Liver (tissue), 8 donors: ENCODE measurements at regions not wholly inside any gene's neighbourhood (a gene's known extent, or its start where the extent isn't known, plus 50 kb on each side); places are given as distances from the start of the nearest gene placed in this dataset.

Source experiments
- DNase-seq: peaks from one replicate; pipeline ENCODE4 v3.0.0-alpha.2; 2017; ENCODE audit warnings: low spot score
- H3K27ac ChIP-seq, 2 donors: one replicate each; pipeline ENCODE4 v1.7.0; 2013; ENCODE audit warnings: inconsistent platforms in 2 of 2, low read length in 2 of 2, control low read depth in 1 of 2, low read depth in 1 of 2, mild to moderate bottlenecking in 1 of 2
- H3K27me3 ChIP-seq, 4 donors: one replicate each; pipeline versions ENCODE4 v1.6.1 to v1.7.0; 2013; ENCODE audit warnings: low read length in 3 of 4, inconsistent platforms in 1 of 4, mild to moderate bottlenecking in 1 of 4, moderate library complexity in 1 of 4; ENCODE audit not compliant: control insufficient read depth in 4 of 4, insufficient read depth in 4 of 4
- H3K36me3 ChIP-seq, 4 donors: one replicate each; pipeline versions ENCODE4 v1.6.1 to v1.7.0; 2013; ENCODE audit warnings: low read length in 3 of 4, mild to moderate bottlenecking in 3 of 4, low read depth in 1 of 4, moderate library complexity in 1 of 4; ENCODE audit not compliant: control insufficient read depth in 4 of 4, insufficient read depth in 3 of 4
- H3K4me1 ChIP-seq, 4 donors: one replicate each; pipeline versions ENCODE4 v1.6.1 to v1.7.0; 2013; ENCODE audit warnings: low read length in 3 of 4, mild to moderate bottlenecking in 3 of 4, moderate library complexity in 1 of 4; ENCODE audit not compliant: control insufficient read depth in 4 of 4, insufficient read depth in 4 of 4
- H3K4me3 ChIP-seq, 3 donors: one replicate each; pipeline versions ENCODE4 v1.6.1 to v1.7.0; 2013; ENCODE audit warnings: low read length in 3 of 3, control low read depth in 1 of 3, low read depth in 1 of 3, mild to moderate bottlenecking in 1 of 3
- H3K9ac ChIP-seq, 2 donors: one replicate each; pipeline ENCODE4 v1.7.0; 2013; ENCODE audit warnings: low read length in 2 of 2, mild to moderate bottlenecking in 2 of 2, moderate library complexity in 2 of 2, control low read depth in 1 of 2, low read depth in 1 of 2
- H3K9me3 ChIP-seq, 4 donors: one replicate each; pipeline versions ENCODE4 v1.6.1 to v1.7.0; 2013; ENCODE audit warnings: low read length in 3 of 4; ENCODE audit not compliant: control insufficient read depth in 4 of 4
- EGR1 ChIP-seq, 2 donors: IDR thresholded peaks; 2 replicates each; pipeline ENCODE4 v1.6.1; 2016 to 2018; ENCODE audit warnings: antibody characterized with exemption in 2 of 2, low read depth in 2 of 2
- FOXA1 ChIP-seq: IDR thresholded peaks from 2 replicates; pipeline ENCODE4 v1.6.1; 2016; ENCODE audit warnings: antibody characterized with exemption
- FOXA2 ChIP-seq: IDR thresholded peaks from 2 replicates; pipeline ENCODE4 v1.6.1; 2016; ENCODE audit warnings: antibody characterized with exemption
- GABPA ChIP-seq, 2 donors: IDR thresholded peaks in 1 of 2; conservative IDR thresholded peaks in 1 of 2; 2 replicates each; pipeline ENCODE4 v1.6.1; 2016; ENCODE audit warnings: antibody characterized with exemption in 2 of 2, mild to moderate bottlenecking in 1 of 2, moderate library complexity in 1 of 2
- HNF4A ChIP-seq, 2 donors: conservative IDR thresholded peaks; 2 replicates each; pipeline ENCODE4 v1.6.1; 2016; ENCODE audit warnings: antibody characterized with exemption in 2 of 2, mild to moderate bottlenecking in 2 of 2
- HNF4G ChIP-seq: IDR thresholded peaks from 2 replicates; pipeline ENCODE4 v1.6.1; 2016; ENCODE audit warnings: antibody characterized with exemption
- JUND ChIP-seq, 2 donors: IDR thresholded peaks; 2 replicates each; pipeline ENCODE4 v1.6.1; 2016; ENCODE audit warnings: antibody characterized with exemption in 2 of 2
- NR2F2 ChIP-seq: IDR thresholded peaks from 2 replicates; pipeline ENCODE4 v1.6.1; 2016; ENCODE audit warnings: antibody characterized with exemption
- RAD21 ChIP-seq, 2 donors: IDR thresholded peaks; 2 replicates each; pipeline ENCODE4 v1.6.1; 2016; ENCODE audit warnings: antibody characterized with exemption in 2 of 2, mild to moderate bottlenecking in 2 of 2
- RXRA ChIP-seq, 2 donors: IDR thresholded peaks; 2 replicates each; pipeline ENCODE4 v1.6.1; 2017 to 2018; ENCODE audit warnings: antibody characterized with exemption in 2 of 2, mild to moderate bottlenecking in 1 of 2
- SP1 ChIP-seq: IDR thresholded peaks from 2 replicates; pipeline ENCODE4 v1.6.1; 2018; ENCODE audit warnings: antibody characterized with exemption, mild to moderate bottlenecking
- TAF1 ChIP-seq: conservative IDR thresholded peaks from 2 replicates; pipeline ENCODE4 v1.6.1; 2016; ENCODE audit warnings: antibody characterized with exemption, mild to moderate bottlenecking
- YY1 ChIP-seq: IDR thresholded peaks from 2 replicates; pipeline ENCODE4 v1.6.1; 2016; ENCODE audit warnings: antibody characterized with exemption, mild to moderate bottlenecking
- WGBS: extraction: QIAGEN DNeasy Blood & Tissue Kit; methylation state at CpG from one replicate; pipeline ENCODE4 v1.1.7; 2013; 5-methylcytosine and 5-hydroxymethylcytosine counted together
- TF ChIP-seq, protein P1 (sequence below): IDR thresholded peaks from 2 replicates; pipeline ENCODE4 v1.6.1; 2016; ENCODE audit warnings: antibody characterized with exemption
- TF ChIP-seq, protein P2 (sequence below): IDR thresholded peaks from 2 replicates; pipeline ENCODE4 v1.6.1; 2016; ENCODE audit warnings: antibody characterized with exemption
- TF ChIP-seq, protein P3 (sequence below): fragments of 150-350 bp; IDR thresholded peaks from 2 replicates; pipeline ENCODE4 v1.5.1; 2017; ENCODE audit warnings: improper control_type of control experiment, low read depth, low read length; ENCODE audit not compliant: missing input control
- TF ChIP-seq, protein P4 (sequence below): IDR thresholded peaks from 2 replicates; pipeline ENCODE4 v1.6.1; 2016; ENCODE audit warnings: antibody characterized with exemption
- donor health status: healthy.
- donor health status: healthy.
- donor health status: healthy.
- donor health status: healthy.
- donor health status: healthy.

DNA sequence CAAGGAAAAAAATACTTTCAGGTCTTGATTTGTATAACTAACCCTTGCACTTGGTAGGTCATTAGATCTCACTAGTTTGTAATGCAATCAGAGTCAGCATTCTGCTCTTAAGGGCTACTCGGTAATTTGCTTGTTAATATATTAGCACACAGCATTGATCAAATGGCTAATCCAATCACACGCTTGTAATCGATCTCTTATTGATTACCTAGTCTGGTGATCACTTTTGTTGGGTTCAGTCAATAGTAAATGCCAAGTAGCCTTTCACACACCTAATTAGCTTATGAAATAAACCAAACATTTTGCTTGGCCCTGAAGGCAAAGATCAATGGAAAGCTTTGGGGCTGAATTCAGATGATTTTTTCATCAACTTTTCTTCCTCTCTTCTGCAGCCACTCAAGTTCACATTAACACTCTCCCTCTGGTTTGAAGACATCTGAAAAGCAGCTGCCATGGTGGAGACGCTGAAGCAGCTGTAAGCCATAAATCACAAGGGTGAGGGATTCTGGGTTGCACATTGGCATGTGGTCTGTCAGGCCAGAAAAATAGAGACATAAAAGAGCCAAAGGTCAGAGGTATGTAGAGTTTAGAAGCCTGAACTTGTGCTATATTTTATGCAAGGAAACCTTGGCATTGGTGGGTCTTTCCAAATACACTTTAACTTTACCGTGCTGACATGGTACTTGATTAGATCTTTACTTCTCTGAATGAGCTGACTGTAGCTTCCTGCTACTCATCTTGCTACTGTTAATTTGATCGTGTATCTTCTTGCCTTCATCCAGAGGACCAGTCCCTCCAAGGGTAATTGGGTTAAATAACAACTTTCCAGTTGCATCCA lies 234.4 kb downstream of the SIM1 start:
- no peak for DNase-seq
- Histone ChIP-seq H3K4me3 (no peak overlapping the region), H3K27me3 (no peaks in the 10 kb centered on the region), H3K4me1 (peaks cover 0 to 12% (median 2%) of the 10 kb centered on the region in 4 donors), H3K27ac (no peak overlapping the region), H3K9me3 (no peaks in the 10 kb centered on the region), H3K9ac (no peak overlapping the region), H3K36me3 (no peaks in the 10 kb centered on the region)
- WGBS = 78% methylated on average over 6 of the region's 6 CpGs
- no peak for TF ChIP-seq EGR1 (IDR thresholded peaks at IDR 0.05; ENCODE audit: low read depth in 2 of 2)
- TF ChIP-seq, protein P1, sequence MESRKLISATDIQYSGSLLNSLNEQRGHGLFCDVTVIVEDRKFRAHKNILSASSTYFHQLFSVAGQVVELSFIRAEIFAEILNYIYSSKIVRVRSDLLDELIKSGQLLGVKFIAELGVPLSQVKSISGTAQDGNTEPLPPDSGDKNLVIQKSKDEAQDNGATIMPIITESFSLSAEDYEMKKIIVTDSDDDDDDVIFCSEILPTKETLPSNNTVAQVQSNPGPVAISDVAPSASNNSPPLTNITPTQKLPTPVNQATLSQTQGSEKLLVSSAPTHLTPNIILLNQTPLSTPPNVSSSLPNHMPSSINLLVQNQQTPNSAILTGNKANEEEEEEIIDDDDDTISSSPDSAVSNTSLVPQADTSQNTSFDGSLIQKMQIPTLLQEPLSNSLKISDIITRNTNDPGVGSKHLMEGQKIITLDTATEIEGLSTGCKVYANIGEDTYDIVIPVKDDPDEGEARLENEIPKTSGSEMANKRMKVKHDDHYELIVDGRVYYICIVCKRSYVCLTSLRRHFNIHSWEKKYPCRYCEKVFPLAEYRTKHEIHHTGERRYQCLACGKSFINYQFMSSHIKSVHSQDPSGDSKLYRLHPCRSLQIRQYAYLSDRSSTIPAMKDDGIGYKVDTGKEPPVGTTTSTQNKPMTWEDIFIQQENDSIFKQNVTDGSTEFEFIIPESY = no peak
- TF ChIP-seq, protein P2, sequence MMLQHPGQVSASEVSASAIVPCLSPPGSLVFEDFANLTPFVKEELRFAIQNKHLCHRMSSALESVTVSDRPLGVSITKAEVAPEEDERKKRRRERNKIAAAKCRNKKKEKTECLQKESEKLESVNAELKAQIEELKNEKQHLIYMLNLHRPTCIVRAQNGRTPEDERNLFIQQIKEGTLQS = no peak
- TF ChIP-seq RXRA (IDR thresholded peaks at IDR 0.05) = no peak
- TF ChIP-seq SP1 = no peak

DNA sequence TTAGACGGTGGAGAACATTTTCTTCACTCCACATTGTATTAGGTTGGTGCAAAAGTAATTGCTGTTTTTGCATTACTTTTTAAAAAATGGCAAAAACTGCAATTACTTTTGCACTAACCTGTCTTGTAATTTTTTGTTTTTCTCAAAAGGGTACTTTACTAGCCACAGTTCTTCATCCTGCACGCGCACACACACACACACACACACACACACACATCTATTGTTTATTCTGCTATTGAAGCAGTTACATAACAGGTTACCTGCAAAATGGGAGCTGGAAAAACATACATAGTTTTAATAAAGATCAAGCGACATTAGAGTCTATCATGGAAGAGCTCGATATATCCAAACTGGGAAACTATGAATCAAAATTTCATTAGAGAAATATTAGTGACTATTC lies 235.2 kb downstream of the SIM1 start:
- no peak overlapping the region for H3K9ac ChIP-seq
- WGBS = 63% methylated on average over 5 of the region's 5 CpGs
- H3K9me3 ChIP-seq = no peaks in the 10 kb centered on the region
- no peak overlapping the region for H3K27ac ChIP-seq
- H3K4me1 ChIP-seq = peaks cover 0 to 8% (median 2%) of the 10 kb centered on the region in 4 donors
- H3K27me3 ChIP-seq = no peaks in the 10 kb centered on the region
- peak overlapping the region in 2 of 3 donors; percentile 57 to 60 for H3K4me3 ChIP-seq
- no peak for DNase-seq
- H3K36me3 ChIP-seq = no peaks in the 10 kb centered on the region
- no peak for TF ChIP-seq HNF4A (conservative IDR thresholded peaks at IDR 0.05)
- no peak for TF ChIP-seq SP1
- TF ChIP-seq TAF1 = no peak
- no peak for TF ChIP-seq RAD21 (IDR thresholded peaks at IDR 0.05)
- TF ChIP-seq, protein P3, sequence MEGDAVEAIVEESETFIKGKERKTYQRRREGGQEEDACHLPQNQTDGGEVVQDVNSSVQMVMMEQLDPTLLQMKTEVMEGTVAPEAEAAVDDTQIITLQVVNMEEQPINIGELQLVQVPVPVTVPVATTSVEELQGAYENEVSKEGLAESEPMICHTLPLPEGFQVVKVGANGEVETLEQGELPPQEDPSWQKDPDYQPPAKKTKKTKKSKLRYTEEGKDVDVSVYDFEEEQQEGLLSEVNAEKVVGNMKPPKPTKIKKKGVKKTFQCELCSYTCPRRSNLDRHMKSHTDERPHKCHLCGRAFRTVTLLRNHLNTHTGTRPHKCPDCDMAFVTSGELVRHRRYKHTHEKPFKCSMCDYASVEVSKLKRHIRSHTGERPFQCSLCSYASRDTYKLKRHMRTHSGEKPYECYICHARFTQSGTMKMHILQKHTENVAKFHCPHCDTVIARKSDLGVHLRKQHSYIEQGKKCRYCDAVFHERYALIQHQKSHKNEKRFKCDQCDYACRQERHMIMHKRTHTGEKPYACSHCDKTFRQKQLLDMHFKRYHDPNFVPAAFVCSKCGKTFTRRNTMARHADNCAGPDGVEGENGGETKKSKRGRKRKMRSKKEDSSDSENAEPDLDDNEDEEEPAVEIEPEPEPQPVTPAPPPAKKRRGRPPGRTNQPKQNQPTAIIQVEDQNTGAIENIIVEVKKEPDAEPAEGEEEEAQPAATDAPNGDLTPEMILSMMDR = no peak
- no peak for TF ChIP-seq GABPA (IDR thresholded peaks at IDR 0.05 in 1 of 2, conservative IDR thresholded peaks at IDR 0.05 in 1 of 2)
- TF ChIP-seq NR2F2 = no peak
- no peak for TF ChIP-seq FOXA2
- TF ChIP-seq YY1 = no peak

DNA sequence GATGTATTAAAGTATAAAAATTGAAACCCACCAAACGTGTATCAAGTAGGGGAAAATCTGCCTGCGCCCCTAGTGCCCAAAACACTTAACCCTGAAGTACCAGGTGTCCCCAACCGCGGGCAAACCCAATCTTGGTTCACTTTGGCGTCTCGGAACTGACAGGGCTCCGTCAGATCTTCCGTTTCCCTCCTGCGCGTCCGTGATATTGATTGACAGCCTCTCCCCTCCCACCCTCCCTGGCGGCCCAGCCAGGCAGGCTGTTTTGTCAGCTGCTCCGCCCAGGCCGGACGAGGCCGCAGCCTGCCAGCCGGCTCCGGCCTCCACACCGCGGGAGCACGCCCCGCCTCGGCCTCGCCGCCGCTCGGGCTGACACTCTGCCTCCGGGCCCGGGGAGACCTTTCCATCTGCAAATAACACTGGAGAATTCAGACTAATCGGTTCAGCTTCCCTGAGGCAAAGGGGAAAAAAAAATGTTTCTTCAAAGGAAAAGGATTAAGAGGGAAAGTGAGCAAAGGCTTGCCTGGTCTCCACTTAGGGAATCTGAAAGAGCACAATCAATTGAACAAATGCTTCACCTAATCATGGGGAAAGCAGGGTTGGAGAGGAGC lies 234.9 kb upstream of the MCHR2 start:
- Histone ChIP-seq H3K9me3 (no peaks in the 10 kb centered on the region), H3K4me3 (peak overlapping the region; percentile 57 to 62 (median 60)), H3K27ac (no peak overlapping the region), H3K9ac (peak overlapping the region in 1 of 2 donors; percentile 16), H3K27me3 (no peaks in the 10 kb centered on the region), H3K36me3 (no peaks in the 10 kb centered on the region), H3K4me1 (peaks cover 0 to 8% (median 2%) of the 10 kb centered on the region in 4 donors)
- DNase-seq = peak; percentile 63
- 1% methylated on average over 30 of the region's 30 CpGs for WGBS
- TF ChIP-seq, protein P1 = no peak
- TF ChIP-seq EGR1 (IDR thresholded peaks at IDR 0.05; ENCODE audit: low read depth in 2 of 2) (no peak), HNF4A (conservative IDR thresholded peaks at IDR 0.05) (no peak), TAF1 (no peak), FOXA1 (no peak), RAD21 (IDR thresholded peaks at IDR 0.05) (no peak), RXRA (IDR thresholded peaks at IDR 0.05) (no peak), HNF4G (no peak), JUND (IDR thresholded peaks at IDR 0.05) (no peak)
- TF ChIP-seq, protein P3 = no peak
- TF ChIP-seq, protein P4, sequence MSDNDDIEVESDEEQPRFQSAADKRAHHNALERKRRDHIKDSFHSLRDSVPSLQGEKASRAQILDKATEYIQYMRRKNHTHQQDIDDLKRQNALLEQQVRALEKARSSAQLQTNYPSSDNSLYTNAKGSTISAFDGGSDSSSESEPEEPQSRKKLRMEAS = no peak
- TF ChIP-seq, protein P2 = no peak
